K562 (cell line): ENCODE measurements at regions not wholly inside any gene's neighbourhood (a gene's known extent, or its start where the extent isn't known, plus 50 kb on each side); places are given as distances from the start of the nearest gene placed in this dataset.

ENCODE experiments used
- CBFA2T3 ChIP-seq: fragments of 450-650 bp; IDR thresholded peaks from 2 replicates; pipeline ENCODE4 v1.6.1; 2017
- CTCFL ChIP-seq: IDR thresholded peaks from 2 replicates; pipeline ENCODE4 v1.6.1; 2011; ENCODE audit warnings: borderline replicate concordance, low read depth, mild to moderate bottlenecking, moderate library complexity, low read length; ENCODE audit not compliant: insufficient read depth, poor library complexity, severe bottlenecking
- DLX4 ChIP-seq: fragments of 250-450 bp; sonication (Bioruptor Pico); IDR thresholded peaks from 2 replicates; pipeline ENCODE4 v1.6.1; 2021; ENCODE audit warnings: mild to moderate bottlenecking
- ELF4 ChIP-seq: fragments of 450-650 bp; formaldehyde crosslinking; IDR thresholded peaks from 2 replicates; pipeline ENCODE4 v1.4.0; 2022; ENCODE audit warnings: missing genetic modification characterization
- FOXP4 ChIP-seq: sonication (generic); formaldehyde crosslinking; IDR thresholded peaks from 2 replicates; pipeline ENCODE4 v1.8.0; 2022; ENCODE audit warnings: mild to moderate bottlenecking, missing genetic modification reagents, borderline replicate concordance
- GABPA ChIP-seq: fragments of 200-800 bp; sonication (Bioruptor generic); conservative IDR thresholded peaks from 2 replicates; pipeline ENCODE4 v1.6.1; 2016; ENCODE audit warnings: low read depth, missing genetic modification characterization, missing compliant biosample characterization
- HDAC8 ChIP-seq: fragments of 450-650 bp; IDR thresholded peaks from 2 replicates; pipeline ENCODE4 v1.6.1; 2016; ENCODE audit warnings: mild to moderate bottlenecking, missing genetic modification characterization, moderate library complexity, missing compliant biosample characterization
- HLTF ChIP-seq: fragments of 450-650 bp; IDR thresholded peaks from 2 replicates; pipeline ENCODE4 v1.6.1; 2016
- RFX1 ChIP-seq: fragments of 450-650 bp; IDR thresholded peaks from 2 replicates; pipeline ENCODE4 v1.6.1; 2016; ENCODE audit warnings: mild to moderate bottlenecking, moderate library complexity
- SIN3A ChIP-seq, 2 experiments: fragments of 150-350 bp in 1 of 2; IDR thresholded peaks; 2 replicates each; pipeline ENCODE4 v1.6.1; 2011 to 2016; ENCODE audit warnings: borderline replicate concordance in 2 of 2, low read depth in 2 of 2, low read length in 2 of 2, mild to moderate bottlenecking in 2 of 2, moderate library complexity in 2 of 2; ENCODE audit not compliant: control insufficient read depth in 1 of 2
- SNAPC5 ChIP-seq: fragments of 250-450 bp; sonication (Bioruptor Pico); IDR thresholded peaks from 2 replicates; pipeline ENCODE4 v1.8.0; 2021; ENCODE audit warnings: moderate library complexity, mild to moderate bottlenecking, inconsistent platforms
- THRB ChIP-seq: fragments of 450-650 bp; formaldehyde crosslinking; conservative IDR thresholded peaks from 2 replicates; pipeline ENCODE4 v1.4.0; 2022; ENCODE audit warnings: mild to moderate bottlenecking, missing genetic modification characterization
- XRCC5 ChIP-seq: fragments of 200-400 bp; formaldehyde crosslinking; IDR thresholded peaks from 2 replicates; pipeline ENCODE4 v1.6.1; 2017; ENCODE audit warnings: low read depth, mild to moderate bottlenecking, low read length
- ZBTB11 ChIP-seq, 3 experiments: fragments of 200-800 bp in 1 of 3; fragments of 250-450 bp in 1 of 3; fragments of 450-650 bp in 1 of 3; sonication (Bioruptor Pico) in 1 of 3; sonication (Bioruptor generic) in 1 of 3; formaldehyde crosslinking in 1 of 3; IDR thresholded peaks; 2 replicates each; pipeline versions ENCODE4 v1.6.1 to v1.8.0; 2016 to 2022; ENCODE audit warnings: mild to moderate bottlenecking in 2 of 3, missing genetic modification characterization in 2 of 3, missing compliant biosample characterization in 1 of 3, moderate library complexity in 1 of 3

- TF ChIP-seq ZBTB11 (CRISPR knock-in tag; IDR thresholded peaks at IDR 0.05) (no peak), HLTF (no peak; the same call in none of the 2 replicates), XRCC5 (peak; percentile 97), CTCFL (no peak), DLX4 (CRISPR knock-in tag) (no peak), HDAC8 (tag) (no peak; the same call in 1 of the 2 replicates), GABPA (tag) (peak; percentile 55), CBFA2T3 (peak; percentile 75), SIN3A (IDR thresholded peaks at IDR 0.05; ENCODE audit: borderline replicate concordance in 2 of 2, control insufficient read depth in 1 of 2, low read depth in 2 of 2, low read length in 2 of 2) (peak; percentile 62 to 66; a peak in 2 of 4 replicates), FOXP4 (CRISPR knock-in tag) (no peak), SNAPC5 (no peak), THRB (peak; percentile 96), ELF4 (peak; percentile 26; the same call in 1 of the 2 replicates), RFX1 (0 out of 2 replicates have a peak, but pooled peaks have one; percentile 18)
These were observed 119.7 kb upstream of the ZNF184 start (continued) for GRCh38 chr6:27592481-27593199.
